Activated naive CD4-positive, alpha-beta T cell treated with anti-CD3 and anti-CD28 coated beads, Interleukin-2, amount 10 ng/mL, durations not matched to agents 7 days and 5 days (primary cell): ENCODE measurements at regions not wholly inside any gene's neighbourhood (a gene's known extent, or its start where the extent isn't known, plus 50 kb on each side); places are given as distances from the start of the nearest gene placed in this dataset.

Experiments
- CTCF ChIA-PET: fragments of 350-600 bp; sonication (Branson Sonifier 250); formaldehyde crosslinking; loops from one replicate; lab custom pipeline; 2021; ENCODE audit warnings: antibody characterized with exemption; lab: Charles Lee
- DNase-seq: peaks from one replicate; pipeline ENCODE4 v3.0.0-alpha.2; 2020
- H3K27ac Mint-ChIP-seq: one replicate; pipeline ENCODE4 v1.8.0; 2021; ENCODE audit warnings: mild to moderate bottlenecking, moderate library complexity, mixed read lengths
- H3K27me3 Mint-ChIP-seq: one replicate; pipeline ENCODE4 v1.8.0; 2021; ENCODE audit warnings: mild to moderate bottlenecking, mixed read lengths
- H3K36me3 Mint-ChIP-seq: one replicate; pipeline ENCODE4 v1.8.0; 2021; ENCODE audit warnings: mixed read lengths
- H3K4me1 Mint-ChIP-seq: one replicate; pipeline ENCODE4 v1.8.0; 2021; ENCODE audit warnings: mixed read lengths
- H3K4me3 Mint-ChIP-seq: one replicate; pipeline ENCODE4 v1.8.0; 2021; ENCODE audit warnings: mild to moderate bottlenecking, moderate library complexity, mixed read lengths
- H3K9me3 Mint-ChIP-seq: one replicate; pipeline ENCODE4 v1.8.0; 2021; ENCODE audit warnings: mixed read lengths

GRCh38 chr2:234835738-234836137 is 116.1 kb upstream of the SH3BP4 start:
- Mint-ChIP-seq H3K27me3 (no peaks in the 10 kb centered on the region), H3K27ac (no peak overlapping the region), H3K9me3 (no peaks in the 10 kb centered on the region), H3K4me1 (no peaks in the 10 kb centered on the region), H3K36me3 (no peaks in the 10 kb centered on the region), H3K4me3 (no peak overlapping the region)
- no peak for DNase-seq
- CTCF ChIA-PET = no interaction called here

GRCh38 chr2:234834228-234834923 is 117.4 kb upstream of the SH3BP4 start:
- CTCF ChIA-PET = no interaction called here
- H3K27me3 Mint-ChIP-seq = no peaks in the 10 kb centered on the region
- H3K9me3 Mint-ChIP-seq = no peaks in the 10 kb centered on the region
- DNase-seq = no peak
- H3K4me1 Mint-ChIP-seq = no peaks in the 10 kb centered on the region
- no peak overlapping the region for H3K27ac Mint-ChIP-seq
- H3K36me3 Mint-ChIP-seq = no peaks in the 10 kb centered on the region
- H3K4me3 Mint-ChIP-seq = no peak overlapping the region

DNA sequence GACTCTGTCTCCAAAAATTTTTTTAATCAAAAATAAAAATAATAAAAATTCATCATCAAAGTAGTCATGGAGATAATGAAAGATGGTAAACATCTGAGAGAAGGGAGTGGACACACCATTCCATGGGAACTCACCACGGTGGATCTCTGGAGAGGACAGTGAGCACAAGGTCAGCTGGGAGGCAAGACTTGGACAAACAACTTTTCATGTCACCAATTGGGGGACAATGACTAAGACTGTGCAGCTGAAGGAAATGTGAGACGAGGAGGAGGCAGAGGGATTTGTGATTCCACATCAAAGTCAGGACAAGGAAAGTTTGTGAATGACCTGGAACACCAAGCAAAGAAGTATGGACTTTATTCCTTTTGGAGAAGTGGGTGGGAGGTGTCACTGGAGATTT is 121.0 kb upstream of the SH3BP4 start:
- Mint-ChIP-seq H3K36me3 (no peaks in the 10 kb centered on the region), H3K4me1 (no peaks in the 10 kb centered on the region), H3K27me3 (peaks cover 3% of the 10 kb centered on the region), H3K4me3 (no peak overlapping the region), H3K9me3 (no peaks in the 10 kb centered on the region), H3K27ac (no peak overlapping the region)
- no peak for DNase-seq
- CTCF ChIA-PET = no interaction called here

DNA sequence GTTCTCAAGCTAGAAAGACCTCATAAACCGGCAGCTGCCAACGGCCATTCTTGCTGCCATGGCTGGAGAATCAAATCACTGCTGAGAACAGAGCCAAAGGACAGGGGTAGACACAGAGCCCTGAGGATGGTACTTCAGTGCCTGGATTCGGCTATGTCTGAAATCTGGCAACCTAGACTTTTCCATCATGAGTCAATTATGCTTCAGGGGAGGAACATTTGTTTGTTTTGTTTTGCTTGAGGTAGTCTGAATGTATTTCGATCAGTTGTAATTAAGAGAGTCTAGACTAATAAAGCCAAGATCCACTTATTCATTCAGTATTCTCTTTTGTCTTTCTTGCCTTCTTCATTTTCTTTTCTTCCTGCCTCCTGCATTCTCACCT is 122.8 kb upstream of the SH3BP4 start:
- no peak for DNase-seq
- Mint-ChIP-seq H3K27me3 (peaks cover 3% of the 10 kb centered on the region), H3K36me3 (no peaks in the 10 kb centered on the region), H3K4me1 (no peaks in the 10 kb centered on the region), H3K9me3 (no peaks in the 10 kb centered on the region), H3K27ac (no peak overlapping the region), H3K4me3 (no peak overlapping the region)
- CTCF ChIA-PET = no interaction called here

DNA sequence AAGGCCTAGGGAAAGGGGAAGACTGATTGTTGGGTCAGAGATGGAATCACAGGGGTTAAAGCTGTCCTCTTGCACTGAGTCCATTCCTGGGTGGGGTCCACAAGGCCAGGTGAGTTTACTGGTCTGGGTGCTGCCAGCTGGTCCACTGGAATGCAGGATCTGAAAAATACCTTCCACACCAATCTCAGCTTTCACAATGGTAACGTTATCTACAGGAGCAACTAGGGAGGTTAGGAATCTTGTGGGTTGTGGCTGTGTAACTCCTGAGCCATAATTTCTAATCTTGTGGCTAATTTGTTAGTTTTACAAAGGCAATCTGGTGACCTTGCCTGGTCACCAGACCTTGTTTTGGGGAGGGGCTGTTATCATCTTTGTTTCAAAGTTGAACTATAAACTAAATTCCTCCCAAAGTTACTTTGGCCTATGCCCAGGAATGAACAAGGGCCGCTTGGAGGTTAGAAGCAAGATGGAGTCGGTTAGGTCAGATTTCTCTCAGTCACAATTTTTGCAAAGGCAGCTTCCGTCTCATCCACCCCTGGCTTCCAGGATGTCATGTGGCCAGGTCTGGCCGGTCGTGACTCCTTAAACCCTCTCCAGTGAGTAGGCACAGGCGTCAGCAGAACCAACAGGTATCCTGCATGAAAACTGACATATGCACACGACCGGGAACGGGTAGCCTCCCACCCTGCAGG is 123.3 kb upstream of the SH3BP4 start:
- no peaks in the 10 kb centered on the region for H3K9me3 Mint-ChIP-seq
- CTCF ChIA-PET = no interaction called here
- peaks cover 3% of the 10 kb centered on the region for H3K27me3 Mint-ChIP-seq
- DNase-seq = no peak
- no peak overlapping the region for H3K27ac Mint-ChIP-seq
- H3K36me3 Mint-ChIP-seq = no peaks in the 10 kb centered on the region
- H3K4me3 Mint-ChIP-seq = no peak overlapping the region
- H3K4me1 Mint-ChIP-seq = no peaks in the 10 kb centered on the region

GRCh38 chr2:234827096-234827860 is 124.5 kb upstream of the SH3BP4 start:
- CTCF ChIA-PET = no interaction called here
- Mint-ChIP-seq H3K27me3 (peaks cover 3% of the 10 kb centered on the region), H3K4me3 (no peak overlapping the region), H3K27ac (no peak overlapping the region), H3K36me3 (no peaks in the 10 kb centered on the region), H3K4me1 (no peaks in the 10 kb centered on the region), H3K9me3 (no peaks in the 10 kb centered on the region)
- no peak for DNase-seq

DNA sequence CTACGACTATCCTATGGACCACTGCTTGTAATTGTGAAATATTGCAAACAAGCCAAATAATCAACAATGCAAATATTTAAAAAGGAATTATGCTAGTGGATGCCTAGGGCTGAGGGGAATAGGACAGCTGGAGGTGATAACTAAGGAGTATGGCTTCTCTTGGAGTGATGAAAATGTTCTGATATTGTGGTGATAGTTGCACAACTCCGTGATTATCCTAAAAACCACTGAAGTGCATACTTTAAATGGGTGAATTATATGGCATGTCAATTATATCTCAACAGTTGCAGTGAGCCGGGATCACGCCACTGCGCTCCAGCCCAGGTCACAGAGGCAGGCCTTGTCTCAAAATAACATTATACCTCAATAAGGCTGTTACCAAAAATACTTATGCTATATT is 125.1 kb upstream of the SH3BP4 start:
- Mint-ChIP-seq H3K36me3 (no peaks in the 10 kb centered on the region), H3K4me1 (no peaks in the 10 kb centered on the region), H3K4me3 (no peak overlapping the region), H3K9me3 (no peaks in the 10 kb centered on the region), H3K27ac (no peak overlapping the region), H3K27me3 (peaks cover 3% of the 10 kb centered on the region)
- CTCF ChIA-PET = no interaction called here
- no peak for DNase-seq

- no peaks in the 10 kb centered on the region for H3K4me1 Mint-ChIP-seq
- CTCF ChIA-PET = no interaction called here
- no peak for DNase-seq
- H3K9me3 Mint-ChIP-seq = no peaks in the 10 kb centered on the region
- H3K27me3 Mint-ChIP-seq = peaks cover 3% of the 10 kb centered on the region
- H3K27ac Mint-ChIP-seq = no peak overlapping the region
- H3K36me3 Mint-ChIP-seq = no peaks in the 10 kb centered on the region
- no peak overlapping the region for H3K4me3 Mint-ChIP-seq
Measured at GRCh38 chr2:234825616-234826015, 126.2 kb upstream of the SH3BP4 start.

GRCh38 chr2:234823877-234824376 is 127.9 kb upstream of the SH3BP4 start:
- peaks cover 3% of the 10 kb centered on the region for H3K27me3 Mint-ChIP-seq
- H3K36me3 Mint-ChIP-seq = no peaks in the 10 kb centered on the region
- H3K4me1 Mint-ChIP-seq = no peaks in the 10 kb centered on the region
- H3K4me3 Mint-ChIP-seq = no peak overlapping the region
- H3K27ac Mint-ChIP-seq = no peak overlapping the region
- no peak for DNase-seq
- CTCF ChIA-PET = no interaction called here
- no peaks in the 10 kb centered on the region for H3K9me3 Mint-ChIP-seq

GRCh38 chr2:234823196-234823876 is 128.5 kb upstream of the SH3BP4 start:
- Mint-ChIP-seq H3K27ac (no peak overlapping the region), H3K36me3 (no peaks in the 10 kb centered on the region), H3K4me1 (no peaks in the 10 kb centered on the region), H3K27me3 (peaks cover 3% of the 10 kb centered on the region), H3K9me3 (no peaks in the 10 kb centered on the region), H3K4me3 (no peak overlapping the region)
- no peak for DNase-seq
- CTCF ChIA-PET = no interaction called here

- peaks cover 4% of the 10 kb centered on the region for H3K27me3 Mint-ChIP-seq
Measured at GRCh38 chr2:234821946-234822475, 129.8 kb upstream of the SH3BP4 start.

GRCh38 chr2:234818937-234819336 is 132.9 kb upstream of the SH3BP4 start:
- no peak for DNase-seq
- Mint-ChIP-seq H3K27ac (no peak overlapping the region), H3K36me3 (no peaks in the 10 kb centered on the region), H3K4me3 (no peak overlapping the region), H3K4me1 (no peaks in the 10 kb centered on the region), H3K27me3 (peaks cover 3% of the 10 kb centered on the region), H3K9me3 (no peaks in the 10 kb centered on the region)
- CTCF ChIA-PET = no interaction called here

More at GRCh38 chr2:234821946-234822475, 129.8 kb upstream of the SH3BP4 start:
- no peak for DNase-seq
- H3K9me3 Mint-ChIP-seq = no peaks in the 10 kb centered on the region
- H3K27ac Mint-ChIP-seq = no peak overlapping the region
- CTCF ChIA-PET = no interaction called here
- no peaks in the 10 kb centered on the region for H3K4me1 Mint-ChIP-seq
- no peaks in the 10 kb centered on the region for H3K36me3 Mint-ChIP-seq
- no peak overlapping the region for H3K4me3 Mint-ChIP-seq

DNA sequence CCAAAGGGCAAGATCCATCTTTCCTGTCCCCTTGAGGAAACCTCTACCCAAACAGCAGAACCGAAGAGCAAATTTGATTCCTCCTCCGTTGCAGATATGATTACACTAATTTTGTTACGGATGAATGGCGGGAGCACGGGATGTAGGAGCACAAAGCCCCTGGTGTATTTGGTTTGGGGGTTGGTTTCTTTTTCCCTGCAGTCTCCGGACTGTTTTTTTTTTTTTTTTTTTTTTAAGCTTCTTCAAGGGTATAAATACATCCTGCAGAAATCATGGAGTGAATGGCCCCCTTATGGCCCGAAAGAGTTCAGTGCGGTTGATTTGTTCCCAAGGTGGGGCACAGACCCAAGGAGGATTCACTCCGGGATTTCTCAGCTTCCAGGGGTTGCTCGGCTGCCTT is 135.3 kb upstream of the SH3BP4 start:
- no peaks in the 10 kb centered on the region for H3K4me1 Mint-ChIP-seq
- CTCF ChIA-PET = no interaction called here
- no peaks in the 10 kb centered on the region for H3K9me3 Mint-ChIP-seq
- H3K4me3 Mint-ChIP-seq = no peak overlapping the region
- H3K27me3 Mint-ChIP-seq = peaks cover 3% of the 10 kb centered on the region
- no peaks in the 10 kb centered on the region for H3K36me3 Mint-ChIP-seq
- DNase-seq = no peak
- no peak overlapping the region for H3K27ac Mint-ChIP-seq

- no peak for DNase-seq
- H3K4me1 Mint-ChIP-seq = no peaks in the 10 kb centered on the region
Measured at GRCh38 chr2:234816056-234816455, 135.8 kb upstream of the SH3BP4 start.

More at GRCh38 chr2:234816056-234816455, 135.8 kb upstream of the SH3BP4 start:
- Mint-ChIP-seq H3K27ac (no peak overlapping the region), H3K27me3 (peaks cover 3% of the 10 kb centered on the region), H3K36me3 (no peaks in the 10 kb centered on the region), H3K9me3 (no peaks in the 10 kb centered on the region), H3K4me3 (no peak overlapping the region)
- CTCF ChIA-PET = no interaction called here
